HUDEP-2 (cell line): ENCODE measurements at regions not wholly inside any gene's neighbourhood (a gene's known extent, or its start where the extent isn't known, plus 50 kb on each side); places are given as distances from the start of the nearest gene placed in this dataset.

ENCODE experiments used
- DNase-seq, 76 experiments: peaks; one replicate each; lab custom pipeline; 2025; ENCODE audit not compliant: unreplicated experiment in 76 of 76; lab: John Stamatoyannopoulos, UW

DNA sequence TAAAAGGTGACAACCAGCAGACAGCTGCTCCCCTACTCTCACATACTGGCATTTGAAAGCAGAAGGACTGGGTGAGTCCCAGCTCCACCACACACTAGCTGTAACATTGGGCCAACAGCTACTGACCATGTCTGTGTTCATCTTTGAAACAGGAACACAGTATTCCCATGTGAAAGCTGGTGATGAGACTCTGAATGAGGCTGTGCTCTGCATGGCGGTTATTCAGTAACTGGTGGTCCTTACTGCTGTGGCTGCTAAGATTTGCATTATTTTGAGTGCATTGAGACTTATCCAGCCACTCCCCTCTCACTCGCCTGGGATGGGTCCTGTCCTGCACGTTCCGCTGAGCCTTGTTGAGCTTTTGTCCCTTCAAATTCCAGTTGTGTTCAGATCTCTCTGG is 342.9 kb downstream of the FOXL1 start:
- DNase-seq, result no peak

- DNase-seq, result no peak
Measured at GRCh38 chr16:86922311-86922710, 344.0 kb downstream of the FOXL1 start.

DNA sequence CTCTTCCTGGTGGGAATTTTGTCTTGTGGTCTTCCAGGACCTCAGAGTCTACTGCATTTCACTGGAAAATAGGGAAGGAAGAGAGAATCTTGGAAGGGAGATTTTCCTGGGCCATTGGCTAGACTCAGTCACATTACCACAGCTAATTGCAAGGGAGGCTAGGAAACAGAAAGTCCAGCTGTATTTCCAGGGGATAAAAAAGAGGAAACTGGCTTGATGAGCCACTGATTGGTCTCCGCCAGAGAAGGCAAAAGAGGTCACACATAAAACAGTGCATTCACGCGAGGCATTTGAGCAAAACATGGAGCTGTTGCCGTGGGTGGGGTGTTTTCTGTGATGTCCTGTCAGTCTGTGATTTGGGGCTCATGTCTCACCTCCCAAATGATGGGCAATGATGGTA is 345.3 kb downstream of the FOXL1 start:
- no peak for DNase-seq

GRCh38 chr16:86924537-86924936 is 346.2 kb downstream of the FOXL1 start:
- no peak for DNase-seq

DNA sequence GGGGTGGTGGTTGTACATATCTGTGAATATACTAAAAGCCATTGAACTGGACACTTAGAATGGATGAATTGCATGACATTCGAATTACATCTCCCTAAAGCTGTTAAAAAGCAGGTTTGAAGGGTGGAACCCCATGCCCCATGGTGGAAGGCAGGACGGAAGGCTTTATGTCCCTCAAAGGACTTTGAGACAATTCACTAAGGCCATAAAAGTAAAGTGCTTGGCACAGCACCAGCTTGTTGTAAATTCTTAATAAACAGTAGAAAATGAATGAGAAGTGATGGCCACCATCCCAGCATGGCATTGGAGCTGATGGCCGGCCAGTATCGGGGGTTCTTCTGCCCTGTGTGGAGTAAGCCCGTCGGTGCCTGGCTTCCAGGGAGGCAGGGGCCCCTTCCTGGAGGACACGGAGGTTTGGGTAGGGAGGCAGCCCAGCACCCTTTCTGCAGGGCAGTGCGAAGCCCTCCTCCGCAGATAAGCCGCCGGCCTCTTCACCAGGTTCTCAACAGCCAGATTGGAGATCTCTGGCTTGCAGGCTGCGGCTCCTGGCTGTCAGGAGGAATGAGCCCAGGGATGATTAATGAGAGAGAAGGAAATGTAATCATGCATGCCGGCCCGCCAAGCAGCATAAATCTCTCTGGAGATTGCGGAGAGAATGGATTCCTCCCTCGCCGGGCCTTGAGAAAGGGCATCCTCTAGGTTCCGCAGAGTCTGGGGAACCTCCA is 346.9 kb downstream of the FOXL1 start:
- DNase-seq, result no peak

GRCh38 chr16:86926181-86927094 is 348.1 kb downstream of the FOXL1 start:
- DNase-seq, result no peak

GRCh38 chr16:86927699-86928098 is 349.4 kb downstream of the FOXL1 start:
- DNase-seq, result no peak

DNA sequence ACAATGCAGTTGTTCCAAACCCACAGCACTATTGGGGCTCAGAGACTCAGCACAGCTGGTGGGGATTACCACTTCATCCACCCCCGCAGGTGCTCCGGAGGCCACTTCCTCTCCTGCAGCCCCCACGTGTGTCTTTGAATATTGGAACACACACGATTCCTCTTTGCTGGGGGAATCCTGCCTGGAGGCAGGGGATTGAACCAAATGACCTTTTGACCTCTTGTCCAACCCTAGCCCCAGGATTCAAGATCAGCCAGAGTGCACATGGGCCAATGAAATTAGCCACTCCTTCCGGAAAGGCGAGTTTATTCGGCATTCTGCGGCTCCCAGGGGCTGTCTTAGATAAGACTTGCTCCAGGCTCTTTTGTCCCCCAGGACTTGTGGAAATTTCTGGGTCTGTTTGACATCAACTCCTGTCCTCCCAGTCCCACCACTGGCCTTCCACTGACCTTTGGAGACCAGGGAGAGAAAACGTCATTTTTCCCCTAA is 350.2 kb downstream of the FOXL1 start:
- no peak for DNase-seq

GRCh38 chr16:86929057-86929871 is 350.9 kb downstream of the FOXL1 start:
- peak in 4 of 76 experiments; percentile 3 to 10 (median 4) for DNase-seq

DNA sequence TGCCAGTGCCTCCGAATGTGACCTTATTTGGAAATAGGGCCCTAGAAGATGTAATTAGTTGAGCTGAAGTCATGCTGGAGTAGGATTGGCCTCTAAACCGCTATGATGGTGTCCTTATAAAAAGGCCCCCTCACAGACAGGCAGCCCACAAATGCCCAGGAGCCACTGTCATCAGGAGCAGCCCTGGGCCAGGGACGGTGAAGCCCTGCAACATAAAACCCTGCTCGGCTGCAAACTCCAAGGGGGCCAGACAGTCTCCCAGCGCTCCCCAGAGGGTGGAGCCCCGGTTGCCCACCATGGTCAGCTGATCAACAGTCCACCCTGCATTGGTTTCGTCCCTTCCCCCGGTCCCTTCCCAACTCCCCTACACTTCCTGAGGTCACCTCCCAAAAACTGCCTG is 351.7 kb downstream of the FOXL1 start:
- no peak for DNase-seq

- no peak for DNase-seq
Measured at GRCh38 chr16:86930663-86931373, 352.5 kb downstream of the FOXL1 start.

DNA sequence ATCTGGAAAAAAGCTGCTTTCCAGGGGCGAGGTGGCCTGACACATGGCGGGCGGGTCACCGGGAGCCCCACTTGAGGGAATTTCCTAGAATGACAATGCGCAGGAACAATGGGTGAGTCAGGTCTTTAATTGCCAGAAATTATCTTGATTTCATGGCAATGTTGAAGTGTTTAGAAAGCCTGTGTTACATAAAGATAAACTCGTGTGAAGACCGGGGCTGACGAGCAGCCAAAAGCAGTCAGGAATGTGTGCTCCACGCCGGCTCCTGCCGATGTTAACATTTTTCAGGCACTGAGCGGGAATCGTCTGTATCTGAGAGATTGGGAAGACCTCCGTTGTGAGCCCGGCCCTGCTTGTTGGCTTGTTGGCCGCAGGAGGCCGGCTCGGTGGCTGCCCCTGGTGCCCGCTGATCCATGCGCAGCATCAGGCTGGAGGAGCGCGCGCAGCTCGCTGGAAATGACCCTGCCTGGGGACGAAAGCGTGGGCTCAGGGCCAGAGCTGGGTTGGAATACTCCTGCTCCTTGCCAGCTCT is 353.1 kb downstream of the FOXL1 start:
- DNase-seq, result peak in 24 of 76 experiments; percentile 3 to 50 (median 11)

GRCh38 chr16:86932130-86932982 is 354.0 kb downstream of the FOXL1 start:
- DNase-seq, result no peak

GRCh38 chr16:86934581-86935375 is 356.4 kb downstream of the FOXL1 start:
- no peak for DNase-seq

DNA sequence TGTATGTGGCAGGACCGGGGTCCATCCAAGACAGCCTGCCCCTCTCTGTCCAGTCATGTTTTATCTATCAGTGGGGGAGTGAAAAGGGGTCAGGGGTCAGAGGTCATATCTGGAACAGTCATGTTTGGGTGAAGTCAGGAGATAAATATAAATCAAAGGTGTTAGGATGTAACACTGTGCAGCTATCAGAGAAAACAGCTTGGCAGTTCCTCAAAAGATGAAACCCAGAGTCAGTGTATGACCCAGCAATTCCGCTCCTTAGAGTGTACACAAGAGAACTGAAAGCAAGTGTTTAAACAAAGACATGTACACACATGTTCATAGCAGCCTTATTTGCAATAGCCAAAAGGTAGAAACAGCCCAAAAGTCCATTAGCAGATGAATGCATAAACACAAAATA is 361.3 kb downstream of the FOXL1 start:
- DNase-seq, result no peak

DNA sequence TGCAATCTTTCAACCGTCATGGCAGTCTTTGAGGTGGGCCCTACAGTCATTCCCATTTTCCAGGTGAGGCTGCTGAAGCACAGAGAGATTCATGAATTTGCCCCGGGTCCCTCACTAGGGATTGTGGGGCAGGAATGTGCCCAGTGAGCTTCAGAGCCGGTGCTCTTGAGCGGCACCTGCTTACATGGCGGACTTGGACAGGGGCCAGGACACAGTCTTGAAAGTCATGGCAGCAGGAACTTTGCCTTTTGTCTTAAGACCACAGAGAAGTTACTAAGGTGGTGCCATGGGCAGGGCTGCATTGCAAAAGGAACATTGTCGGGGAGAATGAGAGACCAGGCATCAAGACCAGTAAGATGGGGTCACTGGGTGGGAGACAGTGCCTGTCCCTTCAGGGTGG is 363.4 kb downstream of the FOXL1 start:
- DNase-seq, result no peak

DNA sequence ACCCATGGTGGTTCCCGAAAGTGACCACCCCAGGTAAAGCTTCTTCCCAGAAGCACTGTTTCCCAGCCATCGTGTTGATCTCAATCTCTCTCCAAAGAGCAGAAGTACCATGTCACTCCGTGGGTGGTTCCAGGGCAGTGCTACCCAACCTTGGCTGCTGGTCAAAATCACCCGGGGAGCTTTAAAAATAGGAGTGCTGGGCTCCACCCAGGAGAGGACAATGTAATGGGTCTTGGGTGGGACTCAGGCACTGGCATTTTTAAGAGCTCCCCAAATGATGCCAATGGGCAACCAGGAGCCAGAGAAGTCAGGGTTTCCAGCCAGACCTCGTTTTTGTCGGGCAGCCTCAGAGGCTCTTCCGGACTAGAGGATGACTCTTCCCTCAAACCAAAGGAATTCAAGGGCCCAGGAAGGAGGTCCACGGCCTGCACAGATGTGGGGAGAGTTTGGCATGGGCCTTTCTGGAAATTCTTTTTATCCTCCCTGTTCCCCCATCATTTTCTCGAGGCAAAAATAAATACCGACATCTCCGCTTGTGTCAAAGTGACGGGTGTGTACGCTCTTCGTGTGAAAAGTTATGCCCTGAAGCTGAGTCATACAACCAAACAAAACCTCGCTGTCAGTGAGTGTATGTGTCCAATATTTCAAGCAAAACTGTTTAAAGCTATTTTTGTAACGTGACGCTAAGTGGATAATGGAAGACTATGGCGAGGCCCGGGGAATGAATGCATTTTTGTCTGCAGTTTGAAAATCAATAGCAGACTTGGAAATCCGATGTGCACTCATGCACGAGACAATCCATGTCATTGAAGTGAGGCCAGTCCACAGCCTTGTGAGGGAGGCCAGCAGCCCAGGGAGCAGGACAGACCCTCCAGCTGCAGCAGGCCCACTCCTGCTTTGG is 364.1 kb downstream of the FOXL1 start:
- no peak for DNase-seq
